Activated CD4-positive, alpha-beta T cell treated with anti-CD3 and anti-CD28 coated beads, Interleukin-2, amount 50 U/mL, for 48 hours (primary cell): ENCODE measurements at regions not wholly inside any gene's neighbourhood (a gene's known extent, or its start where the extent isn't known, plus 50 kb on each side); places are given as distances from the start of the nearest gene placed in this dataset.
"Not testable (repeated sequence)": the region's sequence is repeated elsewhere in the genome, so short reads cannot be mapped to it uniquely, and the experiment has no call there.

Experiments used
- DNase-seq, 2 experiments: peaks; one replicate each; pipeline ENCODE4 v3.0.0-alpha.2; 2020

DNA sequence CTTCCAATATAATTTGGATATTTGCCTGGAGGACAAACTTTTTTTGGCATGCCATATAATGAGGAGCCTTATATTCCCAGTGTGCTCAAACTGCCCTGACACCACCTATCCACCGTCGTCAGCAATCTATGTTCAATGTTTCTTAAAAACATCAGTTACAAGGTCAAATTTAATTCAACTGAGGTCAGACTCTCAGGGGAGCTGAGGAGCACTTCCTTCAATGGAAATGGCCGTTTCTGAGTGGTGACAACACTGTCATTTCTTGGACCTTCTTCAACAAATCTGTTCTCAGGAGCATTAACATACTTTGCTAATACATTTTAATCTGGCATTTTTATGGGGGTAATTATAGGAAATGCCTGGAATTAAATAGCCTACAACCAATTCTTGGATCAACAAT lies 90.8 kb upstream of the FBXO28 start:
- DNase-seq: not testable (repeated sequence)

DNA sequence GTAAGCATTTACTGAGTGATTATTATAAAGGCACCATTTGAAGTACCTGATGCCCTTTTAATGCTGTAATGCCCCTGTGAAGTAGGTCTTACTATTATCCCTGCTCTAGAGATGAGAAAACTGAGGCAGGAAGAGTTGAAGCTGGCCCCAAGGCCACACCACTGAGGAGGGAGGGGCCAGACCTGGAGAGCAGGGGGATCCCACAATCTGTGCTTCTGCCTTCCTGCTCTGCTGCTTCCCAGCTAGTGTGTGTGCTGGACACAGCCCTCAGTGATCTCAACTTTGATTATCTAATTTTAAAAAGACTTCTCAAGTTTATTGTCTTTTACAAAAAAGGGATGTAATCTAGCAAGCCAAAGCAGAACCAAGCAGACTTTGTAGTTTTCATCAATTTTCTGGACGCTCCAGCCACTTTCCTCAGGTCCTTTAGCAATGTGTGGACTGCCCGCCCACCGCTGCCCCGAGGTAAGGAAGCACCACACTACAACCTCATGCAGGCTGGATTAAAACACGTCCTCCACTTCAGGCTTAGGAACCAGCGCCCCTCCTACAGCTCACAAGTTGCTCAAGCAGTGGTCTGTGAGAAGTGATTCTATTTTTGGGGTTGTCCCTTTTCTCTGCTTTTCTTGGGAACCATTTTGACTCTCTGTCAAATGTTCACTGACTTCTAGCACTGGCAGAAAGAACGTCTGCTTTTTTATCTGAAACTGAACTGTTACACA lies 91.5 kb upstream of the FBXO28 start:
- DNase-seq: not testable (repeated sequence)

DNA sequence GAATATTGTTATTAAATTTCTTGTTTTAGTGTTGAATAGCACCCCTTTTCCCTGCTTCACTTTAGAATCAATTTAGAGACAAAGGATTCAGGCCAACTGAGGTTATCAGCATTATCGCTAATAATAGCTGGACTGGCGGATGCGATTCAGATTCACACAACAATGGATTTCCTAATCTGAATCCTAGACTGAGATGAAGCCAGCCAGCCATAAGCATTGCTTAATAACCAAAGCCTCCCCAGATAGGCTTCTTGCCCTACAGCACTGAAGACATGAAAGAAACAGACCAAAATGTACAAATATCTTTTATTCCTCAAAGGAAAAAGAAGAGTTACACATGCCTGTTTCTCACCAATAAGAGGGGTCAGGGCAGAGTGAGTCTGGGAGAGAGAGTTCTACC lies 94.0 kb upstream of the FBXO28 start:
- DNase-seq: not testable (repeated sequence)

DNA sequence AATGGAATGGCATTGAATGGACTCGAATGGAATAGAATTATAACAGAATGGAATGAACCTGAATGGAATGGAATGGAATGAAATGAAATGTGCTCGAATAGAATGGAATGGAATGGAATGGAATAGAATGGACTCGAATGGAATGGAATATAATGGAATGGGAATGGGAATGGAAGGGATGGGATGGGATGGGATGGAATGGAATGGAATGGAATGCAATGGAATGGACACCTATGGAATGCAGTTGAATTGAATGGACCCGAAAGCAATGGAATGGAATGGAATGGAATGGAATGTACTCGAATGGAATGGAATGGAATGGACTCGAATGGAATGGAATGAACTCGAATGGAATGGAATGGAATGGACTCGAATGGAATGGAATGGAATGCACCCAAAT lies 98.1 kb upstream of the FBXO28 start:
- not testable (repeated sequence) for DNase-seq

DNA sequence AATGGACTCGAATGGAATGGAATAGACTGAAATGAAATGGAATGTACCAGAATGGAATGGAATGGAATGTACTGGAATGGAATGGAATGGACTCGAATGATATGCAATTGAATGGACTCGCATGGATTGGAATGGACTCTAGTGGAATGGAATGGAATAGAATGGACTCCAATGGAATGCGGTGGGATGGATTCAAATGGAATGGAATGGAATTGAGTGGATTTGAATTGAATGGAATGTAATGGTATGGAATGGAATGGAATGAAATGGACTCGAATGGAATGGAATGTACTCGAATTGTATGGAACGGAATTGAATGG lies 99.6 kb upstream of the FBXO28 start:
- no peak for DNase-seq

DNA sequence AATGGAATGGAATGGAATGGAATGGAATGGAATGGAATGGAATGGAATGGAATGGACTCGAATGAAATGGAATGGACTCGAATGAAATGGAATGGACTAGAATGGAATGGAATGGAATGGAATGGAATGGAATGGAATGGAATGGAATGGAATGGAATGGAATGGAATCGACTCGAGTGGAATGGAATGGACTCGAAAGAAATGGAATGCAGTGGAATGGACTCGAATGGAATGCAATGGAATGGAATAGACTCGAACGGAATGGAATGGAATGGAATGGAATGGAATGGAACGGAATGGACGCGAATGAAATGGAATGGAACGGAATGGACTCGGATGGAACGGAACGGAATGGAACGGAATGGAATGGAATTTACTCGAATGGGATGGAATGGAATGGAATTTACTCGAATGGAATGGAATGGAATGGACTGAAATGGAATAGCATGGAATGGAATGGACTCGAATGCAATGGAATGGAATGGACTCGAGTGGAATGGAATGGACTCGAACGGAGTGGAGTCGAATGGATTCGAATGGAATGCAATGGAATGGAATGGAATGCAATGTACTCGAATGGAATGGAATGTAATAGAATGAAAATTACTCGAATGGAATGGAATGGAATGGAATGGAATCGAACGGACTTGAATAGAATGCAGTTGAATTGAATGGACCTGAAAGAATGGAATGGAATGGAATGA lies 100.1 kb upstream of the FBXO28 start:
- not testable (repeated sequence) for DNase-seq

DNA sequence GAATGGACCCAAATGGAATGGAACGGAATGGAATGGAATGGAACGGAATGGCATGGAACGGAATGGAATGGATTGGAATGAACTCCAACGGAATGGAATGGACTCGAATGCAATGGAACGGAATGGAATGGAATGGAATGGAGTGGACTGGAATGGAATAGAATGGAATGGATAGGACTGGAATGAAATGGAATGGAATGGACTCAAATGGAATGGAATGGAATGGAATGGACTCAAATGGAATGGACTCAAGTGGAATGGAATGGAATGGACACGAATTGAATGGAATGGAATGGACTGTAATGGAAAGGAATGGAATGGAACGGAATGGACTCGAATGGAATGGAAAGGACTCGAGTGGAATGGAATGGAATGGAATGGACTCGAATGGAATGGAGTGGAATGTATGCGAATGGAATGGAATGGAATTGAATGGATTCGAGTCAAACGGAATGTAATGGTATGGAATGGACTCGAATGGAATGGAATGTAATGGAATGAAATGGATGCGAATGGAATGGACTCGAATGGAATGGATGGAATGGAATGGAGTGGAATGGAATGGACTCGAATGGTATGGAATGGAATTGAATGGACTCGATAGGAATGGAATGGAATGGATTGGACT lies 101.0 kb upstream of the FBXO28 start:
- not testable (repeated sequence) for DNase-seq

DNA sequence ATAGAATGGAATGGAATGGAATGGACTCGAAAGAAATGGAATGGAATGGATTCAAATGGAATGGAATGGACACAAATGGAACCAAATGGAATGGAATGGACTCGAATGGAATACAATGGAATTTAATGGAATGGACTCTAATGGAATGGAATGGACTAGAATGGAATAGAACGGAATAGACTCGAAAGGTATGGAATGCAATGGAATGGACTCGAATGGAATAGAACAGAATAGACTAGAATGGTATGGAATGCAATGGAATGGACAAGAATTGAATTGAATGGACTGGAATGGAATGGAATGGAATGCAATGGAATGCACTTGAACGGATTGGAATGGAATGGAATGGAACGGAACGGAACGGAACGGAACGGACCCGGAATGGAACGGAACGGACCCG lies 101.7 kb upstream of the FBXO28 start:
- DNase-seq: not testable (repeated sequence)

DNA sequence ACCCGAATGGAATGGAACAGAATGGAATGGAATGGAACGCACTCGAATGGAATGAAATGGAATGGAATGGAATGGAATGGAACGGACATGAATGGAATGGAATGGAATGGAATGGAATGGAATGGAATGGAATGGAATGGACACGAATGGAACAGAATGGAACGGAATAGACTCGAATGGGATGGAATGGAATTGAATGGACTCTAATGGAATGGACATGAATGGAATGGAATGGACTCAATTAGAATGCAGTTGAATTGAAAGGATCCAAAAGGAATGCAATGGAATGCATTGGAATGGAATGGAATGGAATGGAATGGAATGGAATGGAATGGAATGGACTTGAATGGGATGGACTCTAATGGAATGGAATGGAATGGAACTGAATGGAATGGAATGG lies 102.2 kb upstream of the FBXO28 start:
- not testable (repeated sequence) for DNase-seq

DNA sequence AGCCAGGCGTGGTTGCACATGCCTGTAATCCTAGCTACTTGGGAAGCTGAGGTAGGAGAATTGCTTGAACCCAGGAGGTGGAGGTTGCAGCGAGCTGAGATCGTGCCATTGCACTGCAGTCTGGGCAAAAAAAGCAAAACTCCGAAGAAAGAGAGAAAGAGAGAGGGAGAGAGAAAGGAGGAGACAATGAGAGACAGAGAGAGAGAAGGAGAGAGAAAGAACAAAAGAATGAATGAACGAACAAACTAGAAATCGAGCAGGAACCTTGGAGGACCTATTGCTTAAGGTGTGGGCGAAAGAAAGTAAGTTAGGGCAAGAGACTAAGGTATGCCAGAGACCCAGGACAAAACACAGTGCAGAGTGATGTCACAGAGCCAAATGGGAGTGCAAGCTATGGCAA lies 102.8 kb upstream of the FBXO28 start:
- not testable (repeated sequence) for DNase-seq

DNA sequence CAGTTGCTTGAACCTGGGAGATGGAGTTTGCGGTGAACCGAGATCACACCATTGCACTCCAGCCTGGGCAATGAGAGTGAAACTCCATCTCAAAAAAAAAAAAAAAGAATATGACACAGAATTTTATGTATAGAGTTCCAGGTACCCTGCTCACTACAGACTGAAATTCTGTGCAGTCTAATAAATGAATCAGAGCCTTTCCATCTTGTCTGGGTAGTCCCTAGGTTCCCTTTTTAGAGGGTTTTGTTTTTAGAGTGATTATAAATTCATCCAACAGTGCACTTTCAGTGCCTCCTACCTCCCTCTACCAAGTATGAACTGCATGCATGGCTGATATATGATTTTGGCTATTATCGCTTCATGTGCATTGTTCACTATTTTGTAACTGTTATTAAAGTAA lies 107.9 kb upstream of the FBXO28 start:
- DNase-seq: not testable (repeated sequence)

DNA sequence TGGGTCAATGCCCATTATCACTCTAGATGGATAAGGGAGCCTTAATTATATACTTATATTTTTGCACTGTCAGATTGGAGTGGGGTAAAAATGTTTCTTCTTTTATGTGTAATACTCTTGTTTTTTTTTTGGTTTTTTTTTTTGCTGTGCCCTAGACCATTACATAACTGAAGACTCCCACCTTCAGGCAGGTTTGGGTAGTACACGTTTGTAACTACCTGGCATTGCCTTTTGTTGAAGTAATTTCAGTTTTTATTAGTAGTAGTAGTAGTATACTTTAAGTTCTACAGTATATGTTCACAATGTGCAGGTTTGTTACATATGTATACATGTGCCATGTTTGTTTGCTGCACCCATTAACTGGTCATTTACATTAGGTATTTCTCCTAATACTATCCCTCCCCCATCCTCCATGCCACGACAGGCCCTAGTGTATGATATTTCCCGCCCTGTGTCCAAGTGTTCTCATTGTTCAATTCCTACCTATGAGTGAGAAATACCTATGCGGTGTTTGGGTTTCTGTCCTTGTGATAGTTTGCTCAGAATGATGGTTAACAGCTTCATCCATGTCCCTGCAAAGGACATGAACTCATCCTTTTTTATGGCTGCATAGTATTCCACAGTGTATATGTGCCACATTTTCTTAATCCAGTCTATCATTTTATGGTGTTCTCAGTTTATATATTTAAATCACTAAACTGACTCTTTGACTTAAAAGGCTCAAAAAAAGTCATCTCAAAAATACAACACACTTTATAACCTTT lies 109.2 kb upstream of the FBXO28 start:
- peak; percentile 14 to 37 for DNase-seq

DNA sequence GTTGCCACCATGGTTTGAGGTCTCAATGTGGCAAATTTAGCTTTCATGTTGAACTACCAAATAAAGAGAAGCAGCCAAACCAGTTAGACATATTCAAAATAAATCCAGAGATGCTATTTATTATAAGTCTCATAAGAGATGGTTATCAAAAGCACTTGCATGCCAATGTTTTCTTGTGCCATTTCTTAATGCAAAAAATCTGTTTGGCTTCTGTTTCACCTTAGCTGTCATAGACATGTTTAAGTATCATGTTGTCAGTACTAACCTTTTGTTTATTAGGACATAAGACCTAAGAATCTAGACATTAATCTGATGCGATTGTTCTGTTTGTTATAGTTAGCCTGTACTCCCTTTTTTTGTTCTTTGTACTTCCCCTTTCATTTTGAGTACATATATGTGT lies 110.0 kb upstream of the FBXO28 start:
- not testable (repeated sequence) for DNase-seq

DNA sequence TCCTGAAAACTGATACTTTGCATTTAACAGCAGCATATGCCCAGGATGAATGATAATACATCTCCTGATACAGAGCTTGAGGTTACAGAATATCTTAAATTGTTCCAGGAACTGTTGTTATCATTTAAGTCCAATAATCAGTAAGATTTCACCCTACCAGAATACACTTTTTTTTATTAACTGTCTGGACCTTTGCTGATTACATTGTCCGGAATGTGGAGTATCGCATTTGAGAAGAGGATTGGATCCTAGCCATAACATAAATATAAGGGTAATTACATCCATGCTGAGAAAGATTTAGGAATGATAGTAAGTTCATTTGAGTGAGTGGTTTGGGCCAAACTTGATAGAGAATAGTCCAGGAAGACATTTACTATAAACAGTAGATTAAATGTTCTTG lies 112.2 kb upstream of the FBXO28 start:
- not testable (repeated sequence) for DNase-seq

DNA sequence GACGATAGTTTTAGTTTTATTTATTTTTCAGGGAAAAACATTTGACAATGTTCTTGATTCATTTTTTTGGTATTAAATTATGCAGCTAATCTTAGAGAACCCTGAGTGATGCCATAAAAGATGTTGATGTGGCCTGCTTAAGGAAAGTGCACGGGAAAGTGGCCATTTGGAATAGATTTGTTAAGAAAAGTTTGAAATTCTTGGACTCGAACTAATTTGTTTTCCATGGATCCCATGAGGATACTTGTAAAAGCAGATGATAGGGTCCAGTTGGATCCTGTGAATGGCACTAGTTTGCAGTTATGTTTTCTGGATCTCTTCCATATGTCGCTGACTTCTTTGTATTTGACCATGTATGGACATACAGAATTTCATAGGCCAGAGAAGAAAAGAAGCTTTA lies 114.2 kb upstream of the FBXO28 start:
- DNase-seq: not testable (repeated sequence)

DNA sequence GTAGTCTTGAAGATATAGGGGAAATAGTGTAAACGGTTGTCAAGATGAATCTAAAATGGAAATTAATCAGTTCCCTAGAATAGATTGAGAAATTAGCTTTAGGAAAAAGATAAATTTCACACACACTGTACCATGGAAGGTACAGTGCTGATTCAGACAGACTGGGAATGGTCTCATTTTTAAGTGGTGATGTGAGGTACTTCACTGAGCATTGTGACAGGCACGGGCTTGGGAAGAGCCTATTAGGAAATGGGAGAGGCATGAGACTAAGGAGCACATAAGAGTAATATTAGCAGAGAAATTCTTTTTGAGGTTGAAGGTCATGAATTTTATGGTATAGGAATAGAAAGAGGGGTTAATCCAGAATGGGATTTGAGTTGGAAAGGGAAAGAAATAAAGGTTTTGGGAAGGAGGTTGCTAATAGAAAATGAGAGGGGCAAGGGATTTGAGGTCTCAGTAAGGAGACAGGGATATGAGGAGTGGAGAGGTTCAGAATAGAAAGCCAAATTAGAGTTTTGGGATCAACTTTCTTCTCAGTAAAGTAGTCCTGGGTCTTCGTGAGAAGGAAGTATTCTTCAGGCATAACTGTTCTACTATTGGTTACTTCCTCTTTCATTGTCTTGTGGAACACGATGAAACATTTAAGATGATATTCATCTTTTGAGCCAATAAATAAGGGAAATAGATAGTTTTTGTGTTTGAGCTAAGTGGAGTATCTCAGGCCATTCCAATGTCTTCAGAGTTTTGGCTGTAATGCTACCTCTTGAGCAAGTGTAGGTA lies 115.0 kb upstream of the FBXO28 start:
- not testable (repeated sequence) for DNase-seq

DNA sequence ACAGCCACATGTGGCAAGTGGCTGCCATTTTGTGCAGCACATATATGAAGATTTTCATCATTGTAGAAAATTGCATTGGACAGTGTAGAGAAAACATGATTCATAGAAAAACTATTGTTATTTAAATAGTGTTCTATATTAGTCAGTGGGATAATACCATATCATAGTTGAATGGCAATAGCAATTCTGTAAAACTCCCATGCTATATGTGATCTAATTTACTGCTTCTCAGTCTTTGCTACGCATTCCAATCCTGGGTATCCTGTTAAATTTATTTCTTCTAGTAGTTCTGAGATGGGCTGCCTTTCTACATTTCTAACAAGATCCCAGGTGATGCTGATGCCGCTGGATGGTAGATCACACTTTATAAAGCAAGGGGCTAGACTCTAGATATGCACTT lies 117.5 kb upstream of the FBXO28 start:
- not testable (repeated sequence) for DNase-seq

DNA sequence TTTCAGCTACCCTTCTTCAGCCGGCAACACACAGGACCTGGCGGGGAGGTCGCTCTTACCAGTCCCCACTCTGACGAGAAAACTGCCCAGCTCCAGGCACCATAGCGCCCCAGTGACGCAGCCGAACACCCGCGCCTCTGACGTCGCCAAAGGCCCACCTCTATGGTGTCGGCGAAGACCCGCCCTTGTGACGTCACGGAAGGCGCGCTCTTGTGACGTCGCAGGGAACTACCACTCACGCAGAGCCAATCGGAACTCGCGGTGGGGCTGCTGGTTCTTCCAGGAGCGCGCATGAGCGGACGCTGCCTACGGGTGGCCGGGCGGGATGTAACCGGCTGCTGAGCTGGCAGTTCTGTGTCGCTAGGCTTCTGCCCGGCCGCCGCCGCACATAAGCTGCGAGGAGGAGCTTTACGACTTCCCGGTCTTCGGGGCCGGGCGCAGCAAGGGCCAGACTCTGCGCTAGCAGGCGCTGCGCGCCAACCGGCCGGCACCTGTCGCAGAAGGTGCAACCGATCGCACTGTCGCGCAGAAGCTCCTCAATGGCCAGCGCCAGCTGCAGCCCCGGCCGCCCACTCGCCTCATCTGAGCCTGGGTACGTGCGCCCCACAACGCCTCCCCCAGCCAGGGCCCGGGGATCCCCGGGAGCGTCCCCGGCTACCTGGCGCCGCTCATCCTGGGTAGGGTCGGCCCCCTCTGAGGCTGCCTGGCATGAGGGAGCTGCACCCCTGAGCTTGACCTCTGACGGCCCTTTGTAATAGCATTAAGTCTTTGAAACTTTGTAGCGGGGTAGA lies 121.3 kb upstream of the FBXO28 start:
- DNase-seq: peak; percentile 100

DNA sequence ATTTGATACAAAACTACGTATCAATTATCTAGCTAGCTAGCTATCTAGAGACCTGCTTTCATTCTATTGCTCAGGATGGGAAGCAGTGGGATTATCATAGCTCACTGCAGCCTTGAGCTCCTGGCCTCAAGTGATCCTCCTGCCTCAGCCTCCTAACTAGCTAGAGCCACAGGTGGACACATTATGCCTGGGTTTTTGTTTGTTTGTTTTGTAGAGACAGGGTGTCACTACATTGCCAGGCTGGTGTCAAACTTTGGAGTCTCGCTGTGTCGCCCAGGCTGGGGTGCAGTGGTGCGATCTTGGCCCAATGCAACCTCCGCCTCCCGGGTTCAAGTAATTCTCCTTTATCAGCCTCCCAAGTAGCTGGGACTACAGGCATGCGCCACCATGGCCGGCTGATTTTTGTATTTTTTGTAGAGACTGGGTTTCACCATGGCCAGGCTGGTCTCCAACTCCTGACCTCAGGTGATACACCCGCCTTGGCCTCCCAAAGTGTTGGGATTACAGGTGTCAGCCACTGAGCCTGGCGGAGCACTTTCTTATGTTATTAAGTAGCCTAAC lies 122.5 kb upstream of the FBXO28 start:
- peak in 1 of 2 experiments; percentile 2 for DNase-seq

DNA sequence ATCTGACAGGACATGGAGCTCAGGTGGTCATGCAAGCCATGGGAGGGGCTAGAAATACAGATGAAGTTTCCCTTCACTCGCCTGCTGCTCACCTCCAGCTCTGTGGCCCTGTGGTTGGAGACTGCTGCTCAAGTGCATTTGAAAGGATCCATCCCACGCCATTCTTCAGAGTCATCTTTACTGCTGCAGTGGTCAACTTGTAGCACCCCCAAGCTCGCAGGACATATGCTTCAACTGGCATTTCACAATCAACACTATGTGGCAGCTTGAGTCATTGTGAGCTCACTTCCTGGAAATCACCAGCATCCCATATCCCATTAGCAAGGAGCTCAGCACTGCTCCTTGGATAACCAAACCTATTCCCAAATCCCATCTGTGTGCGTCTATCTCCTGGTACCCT lies 116.2 kb upstream of the TP53BP2 start:
- DNase-seq: not testable (repeated sequence)

DNA sequence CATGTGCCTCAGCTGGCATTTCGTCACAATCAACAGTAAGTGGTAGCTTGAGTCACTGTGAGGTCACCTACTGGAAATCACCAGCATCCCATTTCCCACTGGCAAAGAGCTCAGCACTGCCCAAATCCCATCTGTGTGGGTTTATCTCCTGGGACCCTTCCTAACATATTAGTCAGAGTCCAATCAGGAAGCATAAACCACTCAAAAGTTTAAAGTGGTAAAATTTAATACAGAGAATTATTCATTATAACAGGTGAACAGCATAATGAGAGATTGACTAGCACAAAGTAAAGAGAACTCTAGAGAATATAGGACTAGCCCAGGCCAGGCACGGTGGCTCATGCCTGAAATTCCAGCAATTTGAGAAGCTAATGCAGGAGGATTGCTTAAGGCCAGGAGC lies 107.1 kb upstream of the TP53BP2 start:
- not testable (repeated sequence) for DNase-seq
